B cell (primary cell): ENCODE measurements at regions not wholly inside any gene's neighbourhood (a gene's known extent, or its start where the extent isn't known, plus 50 kb on each side); places are given as distances from the start of the nearest gene placed in this dataset.

ENCODE experiments used
- CTCF ChIP-seq: fragments of 200-600 bp; IDR thresholded peaks from one replicate; pipeline ENCODE4 v1.8.0; 2022; ENCODE audit warnings: antibody characterized with exemption, mild to moderate bottlenecking
- EZH2 ChIP-seq: IDR thresholded peaks from 2 replicates; pipeline ENCODE4 v1.6.1; 2012; ENCODE audit warnings: borderline replicate concordance, low read depth, mild to moderate bottlenecking, moderate library complexity, low read length; ENCODE audit not compliant: insufficient read depth, poor library complexity, severe bottlenecking

GRCh38 chr1:117734403-117734802 is 128.6 kb downstream of the TENT5C start:
- no peak for TF ChIP-seq CTCF
- no peak for TF ChIP-seq EZH2
